ENCODE measurements at regions not wholly inside any gene's neighbourhood (a gene's known extent, or its start where the extent isn't known, plus 50 kb on each side); places are given as distances from the start of the nearest gene placed in this dataset.

DNA sequence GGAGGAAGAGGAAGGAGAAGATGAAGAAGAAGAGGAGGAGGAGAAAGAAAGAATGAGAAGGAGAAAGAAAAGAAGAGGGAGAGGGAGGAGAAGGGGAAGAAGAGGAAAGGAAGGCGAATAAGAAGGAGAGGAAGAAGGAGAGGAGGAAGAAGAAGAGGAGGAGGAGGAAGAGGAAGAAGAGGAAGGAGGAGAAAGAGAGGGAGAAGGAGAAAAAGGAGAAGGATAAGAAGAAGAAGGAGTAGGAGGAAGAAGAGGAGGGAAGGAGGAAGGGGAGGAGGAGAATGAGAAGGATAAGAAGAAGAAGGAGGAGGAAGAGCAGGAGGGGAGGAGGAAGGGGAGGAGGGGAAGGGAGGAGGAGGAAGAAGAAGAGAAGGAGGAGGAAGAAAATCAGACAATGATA lies 149.2 kb upstream of the LYZL2 start:
- H3K23ac ChIP-seq (ENCODE audit: insufficient read length) = no peak overlapping the region
- H2BK5ac ChIP-seq (ENCODE audit: low read depth, low read length) = no peak overlapping the region
- no peak overlapping the region for H2BK120ac ChIP-seq (replicated peaks; ENCODE audit: low read depth, low read length)
- FAIRE-seq (no peak), DNase-seq (ENCODE audit: low read depth in 1 of 2, low spot score in 2 of 2) (no peak)
- H3K18ac ChIP-seq (ENCODE audit: extremely low read depth, low read length) = no peak overlapping the region
- H3K27me3 ChIP-seq (replicated peaks in 1 of 4; ENCODE audit: control insufficient read depth in 3 of 4, extremely low read depth in 1 of 4, insufficient read depth in 3 of 4, low read length in 3 of 4) = peaks cover 0 to 4% (median 0%) of the 10 kb centered on the region in 4 experiments; a peak in 1 of 7 replicates
- no peaks in the 10 kb centered on the region for H3K9me3 ChIP-seq (ENCODE audit: insufficient read depth in 2 of 2, low read depth in 1 of 2, low read length in 1 of 2)
- no peaks in the 10 kb centered on the region; a peak in 1 of 7 replicates for H3K4me1 ChIP-seq (replicated peaks in 1 of 4; ENCODE audit: control insufficient read depth in 3 of 4, insufficient read depth in 4 of 4, low read length in 3 of 4)
- H3K27ac ChIP-seq (ENCODE audit: low read depth, low read length) = no peak overlapping the region
- H4K8ac ChIP-seq (ENCODE audit: extremely low read depth, insufficient read depth, low read length) = no peak overlapping the region
- peaks cover under 1% of the 10 kb centered on the region; the same call in 1 of the 2 replicates for H3K23me2 ChIP-seq (ENCODE audit: low read depth, low read length)
- no peak overlapping the region for H2BK20ac ChIP-seq (ENCODE audit: low read length)
- ChIA-PET CTCF (ENCODE audit: partially characterized antibody) (no interaction called here), POLR2A (ENCODE audit: partially characterized antibody) (no interaction called here)
- H3K4ac ChIP-seq (replicated peaks; ENCODE audit: insufficient read length, low read depth, low read length) = no peak overlapping the region
- no peak overlapping the region for H2BK12ac ChIP-seq (ENCODE audit: low read depth, low read length)
- H3K79me2 ChIP-seq (ENCODE audit: control insufficient read depth in 1 of 2, insufficient read depth in 2 of 2, low read length in 2 of 2) = no peaks in the 10 kb centered on the region
- H4K5ac ChIP-seq (ENCODE audit: insufficient read length, low read depth, low read length) = no peak overlapping the region
- H2AK5ac ChIP-seq (ENCODE audit: low read depth, low read length) = no peak overlapping the region
- no peak overlapping the region for H4K91ac ChIP-seq (replicated peaks; ENCODE audit: insufficient read length, low read length)
- no peak overlapping the region for H3K9ac ChIP-seq (replicated peaks in 1 of 4; ENCODE audit: extremely low read depth in 1 of 4, low read depth in 3 of 4, low read length in 3 of 4)
- WGBS, 2 experiments (ENCODE audit: extremely low coverage in 1 of 2, insufficient coverage in 1 of 2, insufficient read length in 1 of 2, insufficient replicate concordance in 2 of 2, low coverage in 1 of 2, low lambda C conversion rate in 2 of 2, missing lambda C conversion rate in 1 of 2) = 47% methylated on average over 1 of the region's 1 CpG; no CpG with 5 or more reads in 1 of the 2 experiments
- H3K4me2 ChIP-seq (ENCODE audit: insufficient read depth in 1 of 2, low read depth in 2 of 2, low read length in 2 of 2) = no peak overlapping the region
- H3K56ac ChIP-seq (replicated peaks; ENCODE audit: insufficient read length, low read depth, low read length) = no peak overlapping the region
- H2BK15ac ChIP-seq (ENCODE audit: low read length) = no peak overlapping the region
- no peaks in the 10 kb centered on the region for H4K20me1 ChIP-seq (replicated peaks in 1 of 2; ENCODE audit: control insufficient read depth in 1 of 2, insufficient read depth in 2 of 2, low read length in 2 of 2)
- no peaks in the 10 kb centered on the region for H3K36me3 ChIP-seq (ENCODE audit: control insufficient read depth in 2 of 4, insufficient read depth in 4 of 4, low read length in 3 of 4)
- H3K4me3 ChIP-seq (ENCODE audit: extremely low read depth in 1 of 4, insufficient read depth in 2 of 4, low read depth in 3 of 4, low read length in 4 of 4) = no peak overlapping the region
- H3K79me1 ChIP-seq (ENCODE audit: low read depth, low read length) = no peaks in the 10 kb centered on the region
- H3K14ac ChIP-seq (ENCODE audit: insufficient read length) = no peak overlapping the region
- no peak overlapping the region for H2AFZ ChIP-seq (ENCODE audit: low read length)
- no peak for TF ChIP-seq CTBP2 (IDR thresholded peaks at IDR 0.05; ENCODE audit: borderline replicate concordance, insufficient read depth, insufficient read length, low read length)
- TF ChIP-seq TBP (IDR thresholded peaks at IDR 0.05; ENCODE audit: low read depth, low read length) = no peak
- no peak for TF ChIP-seq TEAD4 (IDR thresholded peaks at IDR 0.05; ENCODE audit: low read depth, low read length)
- TF ChIP-seq POLR2A (IDR thresholded peaks at IDR 0.05; ENCODE audit: control extremely low read depth in 1 of 2, low read depth in 2 of 2, low read length in 2 of 2) = no peak
- TF ChIP-seq EGR1 (IDR thresholded peaks at IDR 0.05; ENCODE audit: borderline replicate concordance, low read depth, low read length) = no peak
- TF ChIP-seq BCL11A (IDR thresholded peaks at IDR 0.05; ENCODE audit: low read depth in 2 of 2, low read length in 2 of 2) = no peak

Data from H1 (cell line).